ENCODE measurements at regions not wholly inside any gene's neighbourhood (a gene's known extent, or its start where the extent isn't known, plus 50 kb on each side); places are given as distances from the start of the nearest gene placed in this dataset.

- no peak for TF ChIP-seq POLR2AphosphoS5 (IDR thresholded peaks at IDR 0.05)
Observed at GRCh38 chr2:133794114-133794513, 225.9 kb upstream of the NCKAP5 start (continued).

- Histone ChIP-seq H3K4me2 (ENCODE audit: low read length) (no peak overlapping the region), H4K20me1 (ENCODE audit: insufficient read depth) (no peaks in the 10 kb centered on the region), H3F3A (ENCODE audit: insufficient read depth, low read length, poor library complexity, severe bottlenecking) (no peaks in the 10 kb centered on the region), H3K9ac (ENCODE audit: low read length) (no peak overlapping the region), H3K4me3 (ENCODE audit: low read length) (peak overlapping the region; percentile 37), H3K27ac (ENCODE audit: low read length) (peak overlapping the region; percentile 70), H3K9me3 (ENCODE audit: low read length) (no peaks in the 10 kb centered on the region), H2AFZ (ENCODE audit: low read depth, low read length) (no peak overlapping the region), H3K9me2 (ENCODE audit: insufficient read depth, low read length) (no peaks in the 10 kb centered on the region), H3K27me3 (ENCODE audit: insufficient read depth, low read depth, low read length) (no peaks in the 10 kb centered on the region), H3K79me2 (replicated peaks; ENCODE audit: insufficient read depth, low read length) (no peaks in the 10 kb centered on the region), H3K36me3 (ENCODE audit: insufficient read depth, low read length) (no peaks in the 10 kb centered on the region)
- TF ChIP-seq EZH2 (IDR thresholded peaks at IDR 0.05; ENCODE audit: borderline replicate concordance, insufficient read depth, low read length, poor library complexity, severe bottlenecking), result no peak
- no peak for TF ChIP-seq RAD21 (conservative IDR thresholded peaks at IDR 0.05)
- no peak for TF ChIP-seq EP300 (conservative IDR thresholded peaks at IDR 0.05; ENCODE audit: poor library complexity, severe bottlenecking)
- no peak for TF ChIP-seq REST (IDR thresholded peaks at IDR 0.05; ENCODE audit: borderline replicate concordance)
- TF ChIP-seq POLR2AphosphoS5 (IDR thresholded peaks at IDR 0.05), result no peak
- TF ChIP-seq MXI1 (conservative IDR thresholded peaks at IDR 0.05; ENCODE audit: poor library complexity, severe bottlenecking), result no peak
- no peak for TF ChIP-seq CTCF (IDR thresholded peaks at IDR 0.05; ENCODE audit: poor library complexity, severe bottlenecking)
- no peak for TF ChIP-seq TAF1 (IDR thresholded peaks at IDR 0.05; ENCODE audit: low read depth)
- no peak for TF ChIP-seq SMC3 (conservative IDR thresholded peaks at IDR 0.05; ENCODE audit: poor library complexity)
Observed at GRCh38 chr2:133801946-133802345, 233.7 kb upstream of the NCKAP5 start.

GRCh38 chr2:133802409-133803039 is 234.3 kb upstream of the NCKAP5 start:
- H3K4me2 ChIP-seq (ENCODE audit: low read length), result peak overlapping the region; percentile 77
- TF ChIP-seq EZH2 (IDR thresholded peaks at IDR 0.05; ENCODE audit: borderline replicate concordance, insufficient read depth, low read length, poor library complexity, severe bottlenecking) (no peak), TAF1 (IDR thresholded peaks at IDR 0.05; ENCODE audit: low read depth) (no peak), EP300 (conservative IDR thresholded peaks at IDR 0.05; ENCODE audit: poor library complexity, severe bottlenecking) (peak; percentile 67), SMC3 (conservative IDR thresholded peaks at IDR 0.05; ENCODE audit: poor library complexity) (no peak), CTCF (IDR thresholded peaks at IDR 0.05; ENCODE audit: poor library complexity, severe bottlenecking) (peak; percentile 18), RAD21 (conservative IDR thresholded peaks at IDR 0.05) (no peak)
- no peaks in the 10 kb centered on the region for H3K9me3 ChIP-seq (ENCODE audit: low read length)
- H2AFZ ChIP-seq (ENCODE audit: low read depth, low read length), result peak overlapping the region; percentile 19
- no peaks in the 10 kb centered on the region for H3K79me2 ChIP-seq (replicated peaks; ENCODE audit: insufficient read depth, low read length)
- no peaks in the 10 kb centered on the region for H3F3A ChIP-seq (ENCODE audit: insufficient read depth, low read length, poor library complexity, severe bottlenecking)
- H3K36me3 ChIP-seq (ENCODE audit: insufficient read depth, low read length), result no peaks in the 10 kb centered on the region
- H3K9me2 ChIP-seq (ENCODE audit: insufficient read depth, low read length), result no peaks in the 10 kb centered on the region
- no peaks in the 10 kb centered on the region for H4K20me1 ChIP-seq (ENCODE audit: insufficient read depth)
- peak overlapping the region; percentile 33 for H3K9ac ChIP-seq (ENCODE audit: low read length)
- no peaks in the 10 kb centered on the region for H3K27me3 ChIP-seq (ENCODE audit: insufficient read depth, low read depth, low read length)
- H3K27ac ChIP-seq (ENCODE audit: low read length), result peak overlapping the region; percentile 70
- peak overlapping the region; percentile 37 for H3K4me3 ChIP-seq (ENCODE audit: low read length)
